ENCODE measurements at regions not wholly inside any gene's neighbourhood (a gene's known extent, or its start where the extent isn't known, plus 50 kb on each side); places are given as distances from the start of the nearest gene placed in this dataset.

DNA sequence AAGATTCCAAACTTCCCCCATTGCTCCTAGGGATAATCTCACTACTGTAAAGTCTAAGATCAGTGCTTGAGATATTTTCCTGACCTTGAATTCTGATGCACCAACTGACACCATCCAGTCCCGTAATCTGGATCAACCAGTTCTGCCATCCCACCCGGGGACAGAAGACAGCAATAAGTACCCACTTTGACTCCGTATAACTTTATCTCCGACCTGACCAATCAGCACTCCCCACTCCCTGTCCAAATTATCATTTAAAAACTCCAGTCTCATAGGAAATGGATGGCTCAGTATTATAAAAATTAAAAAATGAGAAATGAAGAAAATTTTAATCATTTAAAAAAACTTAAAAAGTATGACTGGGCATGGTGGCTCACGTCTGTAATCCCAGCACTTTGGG lies 61.4 kb upstream of the ABCC4 start:
- TF ChIP-seq EZH2 (IDR thresholded peaks at IDR 0.05), result no peak
- TF ChIP-seq POLR2AphosphoS5 (IDR thresholded peaks at IDR 0.05; ENCODE audit: borderline replicate concordance, low read depth, low read length), result no peak
- TF ChIP-seq FOXP2 (optimal IDR thresholded peaks at IDR 0.05; ENCODE audit: control extremely low read depth, extremely low read length, insufficient read depth), result no peak

Data from SK-N-MC (cell line).